Liver (tissue), 8 donors: ENCODE measurements at regions not wholly inside any gene's neighbourhood (a gene's known extent, or its start where the extent isn't known, plus 50 kb on each side); places are given as distances from the start of the nearest gene placed in this dataset.

Experiments used
- DNase-seq: peaks from one replicate; pipeline ENCODE4 v3.0.0-alpha.2; 2017; ENCODE audit warnings: low spot score
- H3K27ac ChIP-seq, 2 donors: one replicate each; pipeline ENCODE4 v1.7.0; 2013; ENCODE audit warnings: inconsistent platforms in 2 of 2, low read length in 2 of 2, control low read depth in 1 of 2, low read depth in 1 of 2, mild to moderate bottlenecking in 1 of 2
- H3K27me3 ChIP-seq, 4 donors: one replicate each; pipeline versions ENCODE4 v1.6.1 to v1.7.0; 2013; ENCODE audit warnings: low read length in 3 of 4, inconsistent platforms in 1 of 4, mild to moderate bottlenecking in 1 of 4, moderate library complexity in 1 of 4; ENCODE audit not compliant: control insufficient read depth in 4 of 4, insufficient read depth in 4 of 4
- H3K36me3 ChIP-seq, 4 donors: one replicate each; pipeline versions ENCODE4 v1.6.1 to v1.7.0; 2013; ENCODE audit warnings: low read length in 3 of 4, mild to moderate bottlenecking in 3 of 4, low read depth in 1 of 4, moderate library complexity in 1 of 4; ENCODE audit not compliant: control insufficient read depth in 4 of 4, insufficient read depth in 3 of 4
- H3K4me1 ChIP-seq, 4 donors: one replicate each; pipeline versions ENCODE4 v1.6.1 to v1.7.0; 2013; ENCODE audit warnings: low read length in 3 of 4, mild to moderate bottlenecking in 3 of 4, moderate library complexity in 1 of 4; ENCODE audit not compliant: control insufficient read depth in 4 of 4, insufficient read depth in 4 of 4
- H3K4me3 ChIP-seq, 3 donors: one replicate each; pipeline versions ENCODE4 v1.6.1 to v1.7.0; 2013; ENCODE audit warnings: low read length in 3 of 3, control low read depth in 1 of 3, low read depth in 1 of 3, mild to moderate bottlenecking in 1 of 3
- H3K9ac ChIP-seq, 2 donors: one replicate each; pipeline ENCODE4 v1.7.0; 2013; ENCODE audit warnings: low read length in 2 of 2, mild to moderate bottlenecking in 2 of 2, moderate library complexity in 2 of 2, control low read depth in 1 of 2, low read depth in 1 of 2
- H3K9me3 ChIP-seq, 4 donors: one replicate each; pipeline versions ENCODE4 v1.6.1 to v1.7.0; 2013; ENCODE audit warnings: low read length in 3 of 4; ENCODE audit not compliant: control insufficient read depth in 4 of 4
- ATF3 ChIP-seq: IDR thresholded peaks from 2 replicates; pipeline ENCODE4 v1.6.1; 2016; ENCODE audit warnings: antibody characterized with exemption
- CTCF ChIP-seq: fragments of 150-350 bp; IDR thresholded peaks from 2 replicates; pipeline ENCODE4 v1.5.1; 2017; ENCODE audit warnings: improper control_type of control experiment, low read depth, low read length; ENCODE audit not compliant: missing input control
- EGR1 ChIP-seq, 2 donors: IDR thresholded peaks; 2 replicates each; pipeline ENCODE4 v1.6.1; 2016 to 2018; ENCODE audit warnings: antibody characterized with exemption in 2 of 2, low read depth in 2 of 2
- FOXA1 ChIP-seq: IDR thresholded peaks from 2 replicates; pipeline ENCODE4 v1.6.1; 2016; ENCODE audit warnings: antibody characterized with exemption
- FOXA2 ChIP-seq: IDR thresholded peaks from 2 replicates; pipeline ENCODE4 v1.6.1; 2016; ENCODE audit warnings: antibody characterized with exemption
- GABPA ChIP-seq, 2 donors: IDR thresholded peaks in 1 of 2; conservative IDR thresholded peaks in 1 of 2; 2 replicates each; pipeline ENCODE4 v1.6.1; 2016; ENCODE audit warnings: antibody characterized with exemption in 2 of 2, mild to moderate bottlenecking in 1 of 2, moderate library complexity in 1 of 2
- HNF4A ChIP-seq, 2 donors: conservative IDR thresholded peaks; 2 replicates each; pipeline ENCODE4 v1.6.1; 2016; ENCODE audit warnings: antibody characterized with exemption in 2 of 2, mild to moderate bottlenecking in 2 of 2
- HNF4G ChIP-seq: IDR thresholded peaks from 2 replicates; pipeline ENCODE4 v1.6.1; 2016; ENCODE audit warnings: antibody characterized with exemption
- JUND ChIP-seq, 2 donors: IDR thresholded peaks; 2 replicates each; pipeline ENCODE4 v1.6.1; 2016; ENCODE audit warnings: antibody characterized with exemption in 2 of 2
- MAX ChIP-seq: IDR thresholded peaks from 2 replicates; pipeline ENCODE4 v1.6.1; 2016; ENCODE audit warnings: antibody characterized with exemption
- NR2F2 ChIP-seq: IDR thresholded peaks from 2 replicates; pipeline ENCODE4 v1.6.1; 2016; ENCODE audit warnings: antibody characterized with exemption
- RAD21 ChIP-seq, 2 donors: IDR thresholded peaks; 2 replicates each; pipeline ENCODE4 v1.6.1; 2016; ENCODE audit warnings: antibody characterized with exemption in 2 of 2, mild to moderate bottlenecking in 2 of 2
- REST ChIP-seq: IDR thresholded peaks from 2 replicates; pipeline ENCODE4 v1.6.1; 2016; ENCODE audit warnings: antibody characterized with exemption, mild to moderate bottlenecking
- RXRA ChIP-seq, 2 donors: IDR thresholded peaks; 2 replicates each; pipeline ENCODE4 v1.6.1; 2017 to 2018; ENCODE audit warnings: antibody characterized with exemption in 2 of 2, mild to moderate bottlenecking in 1 of 2
- SP1 ChIP-seq: IDR thresholded peaks from 2 replicates; pipeline ENCODE4 v1.6.1; 2018; ENCODE audit warnings: antibody characterized with exemption, mild to moderate bottlenecking
- TAF1 ChIP-seq: conservative IDR thresholded peaks from 2 replicates; pipeline ENCODE4 v1.6.1; 2016; ENCODE audit warnings: antibody characterized with exemption, mild to moderate bottlenecking
- YY1 ChIP-seq: IDR thresholded peaks from 2 replicates; pipeline ENCODE4 v1.6.1; 2016; ENCODE audit warnings: antibody characterized with exemption, mild to moderate bottlenecking
- ZBTB33 ChIP-seq: IDR thresholded peaks from 2 replicates; pipeline ENCODE4 v1.6.1; 2016; ENCODE audit warnings: antibody characterized with exemption
- WGBS: extraction: QIAGEN DNeasy Blood & Tissue Kit; methylation state at CpG from one replicate; pipeline ENCODE4 v1.1.7; 2013; 5-methylcytosine and 5-hydroxymethylcytosine counted together
- donor health status: healthy.
- donor health status: healthy.
- donor health status: healthy.
- donor health status: healthy.
- donor health status: healthy.

- DNase-seq: no peak
- Histone ChIP-seq H3K27me3 (no peaks in the 10 kb centered on the region), H3K4me3 (no peak overlapping the region), H3K27ac (no peak overlapping the region), H3K36me3 (no peaks in the 10 kb centered on the region), H3K4me1 (no peaks in the 10 kb centered on the region), H3K9ac (no peak overlapping the region), H3K9me3 (no peaks in the 10 kb centered on the region)
- WGBS: 69% methylated on average over 5 of the region's 5 CpGs
- TF ChIP-seq SP1 (no peak), HNF4G (no peak), YY1 (no peak), EGR1 (IDR thresholded peaks at IDR 0.05; ENCODE audit: low read depth in 2 of 2) (no peak), REST (no peak), GABPA (IDR thresholded peaks at IDR 0.05 in 1 of 2, conservative IDR thresholded peaks at IDR 0.05 in 1 of 2) (no peak), ATF3 (no peak), RAD21 (IDR thresholded peaks at IDR 0.05) (no peak), JUND (IDR thresholded peaks at IDR 0.05) (no peak), FOXA2 (no peak), HNF4A (conservative IDR thresholded peaks at IDR 0.05) (no peak), NR2F2 (no peak), ZBTB33 (no peak), TAF1 (no peak), RXRA (IDR thresholded peaks at IDR 0.05) (no peak), MAX (no peak)
Observed at GRCh38 chr2:172223601-172224054, 120.9 kb upstream of the DLX2 start.

- Histone ChIP-seq H3K27ac (no peak overlapping the region), H3K9ac (no peak overlapping the region), H3K27me3 (no peaks in the 10 kb centered on the region), H3K36me3 (no peaks in the 10 kb centered on the region), H3K4me1 (no peaks in the 10 kb centered on the region), H3K9me3 (no peaks in the 10 kb centered on the region), H3K4me3 (no peak overlapping the region)
- no peak for TF ChIP-seq CTCF
- no peak for TF ChIP-seq SP1
- no peak for TF ChIP-seq HNF4A (conservative IDR thresholded peaks at IDR 0.05)
- TF ChIP-seq GABPA (IDR thresholded peaks at IDR 0.05 in 1 of 2, conservative IDR thresholded peaks at IDR 0.05 in 1 of 2): no peak
- no peak for TF ChIP-seq TAF1
- TF ChIP-seq HNF4G: no peak
- no peak for TF ChIP-seq MAX
- no peak for TF ChIP-seq JUND (IDR thresholded peaks at IDR 0.05)
- TF ChIP-seq NR2F2: no peak
- no peak for TF ChIP-seq FOXA2
- TF ChIP-seq FOXA1: no peak
- TF ChIP-seq ATF3: no peak
- no peak for TF ChIP-seq ZBTB33
- no peak for TF ChIP-seq RXRA (IDR thresholded peaks at IDR 0.05)
- TF ChIP-seq RAD21 (IDR thresholded peaks at IDR 0.05): no peak
- WGBS: 89% methylated on average over 3 of the region's 3 CpGs
- DNase-seq: no peak
Observed at GRCh38 chr2:172225786-172226185, 123.1 kb upstream of the DLX2 start.
